CD4-positive, alpha-beta T cell treated with Interleukin-6 for 4 hours (primary cell): ENCODE measurements at regions not wholly inside any gene's neighbourhood (a gene's known extent, or its start where the extent isn't known, plus 50 kb on each side); places are given as distances from the start of the nearest gene placed in this dataset.

ENCODE experiments used
- DNase-seq: peaks from one replicate; pipeline ENCODE4 v3.0.0-alpha.2; 2020; ENCODE audit warnings: mixed read lengths

- no peak for DNase-seq
Measured at GRCh38 chr6:164274493-164274892, 860.0 kb downstream of the QKI start.

GRCh38 chr6:164273491-164273890, 859.0 kb downstream of the QKI start:
- DNase-seq = no peak

GRCh38 chr6:164266851-164267250, 852.3 kb downstream of the QKI start:
- no peak for DNase-seq

GRCh38 chr6:164262348-164262747, 847.8 kb downstream of the QKI start:
- DNase-seq = no peak

- DNase-seq = no peak
Measured at GRCh38 chr6:164258421-164258820, 843.9 kb downstream of the QKI start.

GRCh38 chr6:164252948-164253347, 838.4 kb downstream of the QKI start:
- DNase-seq = no peak

- no peak for DNase-seq
Measured at GRCh38 chr6:164252291-164252690, 837.8 kb downstream of the QKI start.

GRCh38 chr6:164247106-164247505, 832.6 kb downstream of the QKI start:
- DNase-seq = no peak

- no peak for DNase-seq
Measured at GRCh38 chr6:164246082-164246481, 831.6 kb downstream of the QKI start.

GRCh38 chr6:164243949-164244348, 829.4 kb downstream of the QKI start:
- no peak for DNase-seq

GRCh38 chr6:164243012-164243610, 828.6 kb downstream of the QKI start:
- no peak for DNase-seq

GRCh38 chr6:164230804-164231203, 816.3 kb downstream of the QKI start:
- DNase-seq = no peak

- DNase-seq = no peak
Measured at GRCh38 chr6:164230259-164230658, 815.7 kb downstream of the QKI start.

GRCh38 chr6:164229716-164230115, 815.2 kb downstream of the QKI start:
- DNase-seq = no peak

- no peak for DNase-seq
Measured at GRCh38 chr6:164227952-164228522, 813.5 kb downstream of the QKI start.

- no peak for DNase-seq
Measured at GRCh38 chr6:164216839-164217238, 802.3 kb downstream of the QKI start.

- no peak for DNase-seq
Measured at GRCh38 chr6:164216368-164216767, 801.9 kb downstream of the QKI start.

GRCh38 chr6:164214066-164214465, 799.5 kb downstream of the QKI start:
- no peak for DNase-seq

- DNase-seq = no peak
Measured at GRCh38 chr6:164211254-164211653, 796.7 kb downstream of the QKI start.

- DNase-seq = no peak
Measured at GRCh38 chr6:164210783-164211182, 796.3 kb downstream of the QKI start.

- DNase-seq = no peak
Measured at GRCh38 chr6:164210323-164210722, 795.8 kb downstream of the QKI start.

- DNase-seq = no peak
Measured at GRCh38 chr6:164208371-164208770, 793.9 kb downstream of the QKI start.

GRCh38 chr6:164206807-164207423, 792.4 kb downstream of the QKI start:
- DNase-seq = no peak

GRCh38 chr6:164200071-164200470, 785.6 kb downstream of the QKI start:
- DNase-seq = no peak

- no peak for DNase-seq
Measured at GRCh38 chr6:164195942-164196281, 781.4 kb downstream of the QKI start.
